NCI-H2227 (cell line): ENCODE measurements at regions not wholly inside any gene's neighbourhood (a gene's known extent, or its start where the extent isn't known, plus 50 kb on each side); places are given as distances from the start of the nearest gene placed in this dataset.
A peak's percentile ranks its signal among the peaks of the same experiment; 100 is the strongest.

Experiments
- DNase-seq: peaks from one replicate; lab custom pipeline; 2025; ENCODE audit not compliant: unreplicated experiment; lab: John Stamatoyannopoulos, UW

DNA sequence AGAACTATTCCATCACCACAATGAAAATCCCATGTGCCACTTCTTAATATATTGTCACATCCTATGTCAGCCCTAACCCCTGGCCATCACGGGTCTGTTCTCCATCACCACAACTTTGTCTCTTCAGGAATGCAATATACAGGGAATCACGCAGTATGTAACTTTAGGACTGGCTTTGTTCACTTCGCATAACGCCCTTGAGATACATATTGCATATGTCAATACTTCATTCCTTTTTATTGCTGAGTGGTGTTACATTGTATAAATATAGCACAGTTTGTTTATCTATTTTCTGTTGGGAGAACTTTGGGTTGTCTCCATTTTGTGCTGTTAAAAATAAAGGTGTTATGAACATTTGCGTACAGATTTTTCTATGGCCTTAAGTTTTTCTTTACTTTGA, 195.4 kb upstream of the ZMIZ1 start:
- DNase-seq: no peak

DNA sequence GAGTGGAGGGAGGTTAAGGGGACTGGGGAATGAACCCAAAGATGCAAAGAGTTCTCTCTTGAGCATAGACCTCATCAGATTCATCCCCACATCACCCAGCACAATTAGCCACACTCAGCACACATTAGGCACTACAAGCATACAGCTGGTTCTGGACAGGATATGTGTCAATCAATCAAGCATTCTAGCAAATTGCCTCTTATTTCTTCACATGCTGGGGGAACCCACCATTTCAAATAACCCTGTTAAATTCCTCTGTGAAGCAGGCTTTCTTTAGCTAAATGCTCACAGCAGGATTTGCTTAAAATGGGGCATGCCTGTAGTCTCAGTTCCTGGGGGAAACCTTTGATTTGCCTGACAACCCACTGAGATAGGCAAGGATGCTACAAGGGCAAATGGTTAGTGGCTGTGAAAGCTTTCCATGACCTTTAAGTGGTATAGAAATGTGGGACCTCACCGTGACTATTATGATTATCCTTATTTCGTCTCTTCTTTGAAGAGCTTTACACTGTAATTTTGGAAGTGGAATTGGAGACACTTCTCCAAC, 193.4 kb upstream of the ZMIZ1 start:
- peak; percentile 76 for DNase-seq

DNA sequence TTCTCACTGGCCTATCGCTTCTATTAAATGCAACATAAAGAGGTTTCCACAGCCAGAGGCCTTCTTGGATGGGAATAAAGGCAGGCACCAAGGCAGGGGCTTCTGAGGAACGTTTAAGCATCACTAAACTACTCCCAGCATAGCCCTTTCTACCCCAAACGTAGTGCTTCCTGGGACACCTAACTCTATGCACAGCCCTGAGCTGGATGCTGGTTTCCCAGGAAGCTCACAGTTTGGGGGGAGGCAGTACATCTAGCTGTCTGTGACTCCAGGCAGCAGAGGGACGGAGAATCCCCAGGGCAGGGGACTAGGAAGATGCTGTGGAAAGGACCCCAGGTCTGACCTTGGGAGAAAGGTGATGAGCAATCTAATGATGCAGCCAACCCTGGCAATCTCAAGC, 192.8 kb upstream of the ZMIZ1 start:
- DNase-seq: no peak

DNA sequence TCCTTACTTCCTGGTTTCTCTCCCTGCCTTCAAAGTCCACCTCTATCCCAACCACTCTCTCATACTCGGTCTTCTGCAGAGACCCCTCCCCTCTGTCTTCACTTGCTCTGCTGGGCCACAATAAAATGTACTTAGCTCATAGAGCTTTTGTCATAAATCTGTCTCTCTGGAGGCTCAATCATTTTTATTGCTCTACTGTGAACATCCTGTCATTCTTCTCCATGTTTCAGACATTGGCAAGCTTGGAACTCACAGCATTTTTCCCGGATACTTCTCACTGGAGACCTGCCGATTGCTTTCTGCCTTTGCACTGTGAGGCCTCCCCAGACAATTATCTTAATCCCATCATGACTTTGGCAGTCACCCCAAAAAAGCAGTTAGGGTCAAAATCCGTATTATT, 192.3 kb upstream of the ZMIZ1 start:
- DNase-seq: no peak

DNA sequence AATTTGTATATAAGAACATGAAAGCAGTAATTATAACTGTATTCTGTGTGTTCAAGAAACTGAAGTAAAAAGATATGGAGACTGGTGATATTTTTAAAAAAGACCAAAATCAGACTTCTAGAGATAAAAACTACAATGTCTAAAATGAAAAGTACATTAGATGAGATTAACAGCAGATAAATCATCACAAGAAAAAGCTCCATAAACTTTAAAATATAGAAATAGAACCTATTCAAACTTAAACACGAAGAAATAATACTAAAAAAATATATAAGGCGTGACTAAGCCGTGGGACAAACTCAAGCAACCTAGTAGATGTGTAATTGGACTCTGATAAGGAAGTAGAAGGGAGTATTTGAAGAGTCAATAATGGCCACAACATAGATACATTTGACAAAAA, 189.1 kb upstream of the ZMIZ1 start:
- no peak for DNase-seq

DNA sequence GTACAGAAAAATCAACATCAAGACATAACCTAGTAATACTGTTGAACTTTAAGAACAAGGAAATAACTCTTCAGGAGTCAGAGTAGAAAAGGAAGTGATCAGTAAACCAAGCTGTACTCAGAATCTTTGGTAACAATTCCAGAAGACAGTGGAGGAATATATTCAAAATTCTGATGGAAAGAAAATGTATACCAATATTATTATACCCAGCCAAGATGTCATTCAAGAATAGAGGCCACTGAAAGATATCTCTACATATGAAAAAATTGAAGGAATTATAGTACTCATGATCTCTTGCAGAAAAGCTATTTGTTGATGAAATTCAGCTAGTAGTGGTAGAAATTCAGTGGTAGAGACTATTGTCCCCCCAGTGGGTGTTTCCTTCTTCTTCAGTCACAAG, 182.6 kb upstream of the ZMIZ1 start:
- DNase-seq: no peak

DNA sequence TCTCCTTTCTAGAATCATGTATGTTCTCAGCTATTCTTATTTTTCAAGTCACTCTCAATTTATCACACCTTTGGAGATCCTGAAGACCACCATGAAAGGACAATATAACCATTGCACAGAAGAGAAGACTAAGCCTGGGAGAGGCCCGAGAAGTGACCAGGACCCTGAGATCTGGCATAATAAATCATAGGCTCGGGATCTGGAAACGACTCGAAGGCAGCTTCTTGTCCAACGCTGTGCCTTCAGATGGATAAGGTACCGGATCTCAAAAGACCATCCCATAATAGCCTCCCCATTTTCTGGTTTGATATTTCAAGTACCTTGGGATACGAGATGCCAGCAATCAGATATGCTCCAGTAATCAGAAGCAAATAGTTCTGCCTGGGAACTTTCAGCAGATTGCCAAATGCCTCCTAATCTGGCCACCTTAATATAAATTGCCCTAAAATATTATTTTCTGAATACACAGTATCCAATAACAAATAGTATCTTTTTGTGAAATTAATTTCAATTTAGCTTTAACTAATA, 179.2 kb upstream of the ZMIZ1 start:
- DNase-seq: no peak

DNA sequence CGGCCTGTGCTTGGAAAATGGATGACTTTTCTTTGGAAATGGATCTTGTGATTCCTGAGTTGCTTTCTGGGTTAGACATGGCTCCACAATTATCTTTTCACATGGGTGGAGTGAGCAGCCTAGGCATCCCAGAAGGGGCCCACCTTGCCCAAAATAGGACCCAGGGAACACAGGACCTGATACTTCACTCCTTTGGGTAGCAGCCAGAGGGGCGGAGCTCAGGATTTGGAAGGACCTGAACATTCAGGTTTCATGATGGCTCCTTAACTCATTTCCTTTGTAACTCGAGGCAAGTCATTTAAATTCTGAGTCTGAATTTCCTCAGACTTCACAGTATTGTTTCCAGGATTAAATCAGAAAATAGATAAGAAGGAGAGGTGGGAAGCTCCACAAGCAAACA, 178.3 kb upstream of the ZMIZ1 start:
- no peak for DNase-seq

DNA sequence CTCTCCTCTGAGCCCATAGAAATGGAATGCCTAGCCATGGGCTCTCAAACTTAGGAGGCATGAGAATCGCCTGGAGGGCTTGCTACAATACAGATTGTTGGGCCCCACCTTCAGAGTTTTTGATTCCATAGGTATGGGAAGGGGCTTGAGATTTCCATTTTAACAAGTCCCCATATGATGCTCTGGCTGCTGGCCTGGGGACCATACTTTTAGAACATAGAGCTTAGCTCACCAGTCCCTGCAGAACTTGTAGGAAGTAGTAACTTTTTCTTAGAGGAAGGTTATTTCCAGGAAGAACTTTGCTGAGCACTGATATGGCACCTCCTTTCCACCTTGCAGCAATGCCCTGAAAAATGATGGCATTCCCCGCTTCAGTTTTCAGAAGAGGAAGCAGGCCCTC, 177.0 kb upstream of the ZMIZ1 start:
- DNase-seq: no peak

DNA sequence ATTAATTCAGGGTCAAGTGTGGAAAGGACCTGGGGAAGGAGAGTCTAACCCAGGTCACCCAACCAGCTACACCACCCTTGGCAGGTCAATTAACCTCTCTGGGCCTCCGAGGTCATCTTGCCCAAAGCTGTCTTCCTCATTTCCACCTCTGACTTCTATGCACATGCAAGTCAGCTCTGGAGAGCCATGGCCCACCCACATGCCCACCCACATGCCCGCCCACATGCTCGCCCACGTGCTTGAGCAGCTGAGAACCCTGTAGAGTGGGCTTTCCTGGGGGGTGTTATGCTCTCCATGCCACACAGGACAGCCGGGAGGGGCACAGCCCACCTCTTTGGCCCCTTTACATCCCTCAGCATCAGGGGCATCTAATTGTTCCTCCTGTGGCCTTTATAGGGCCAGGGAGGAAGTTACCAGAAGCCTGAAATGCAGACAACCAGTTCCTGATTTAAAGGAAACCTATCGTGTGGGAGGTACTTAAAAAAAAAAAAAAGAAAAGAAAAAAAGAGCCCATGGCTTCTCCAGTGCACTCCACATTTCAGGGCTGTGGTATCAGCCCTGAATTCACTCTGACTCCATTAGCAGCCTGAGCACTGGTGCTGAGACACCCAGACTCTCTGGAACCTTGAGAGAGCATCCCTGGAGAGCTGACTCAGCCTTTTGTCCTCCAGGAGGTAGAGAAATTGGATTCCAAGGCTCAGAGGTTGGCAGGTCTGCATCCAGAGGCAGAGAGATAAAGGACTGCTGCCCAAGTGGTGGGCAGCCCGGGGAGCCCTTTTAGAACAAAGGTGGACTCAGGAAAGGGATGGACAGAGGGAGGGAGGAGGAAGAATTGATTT, 176.2 kb upstream of the ZMIZ1 start:
- no peak for DNase-seq

DNA sequence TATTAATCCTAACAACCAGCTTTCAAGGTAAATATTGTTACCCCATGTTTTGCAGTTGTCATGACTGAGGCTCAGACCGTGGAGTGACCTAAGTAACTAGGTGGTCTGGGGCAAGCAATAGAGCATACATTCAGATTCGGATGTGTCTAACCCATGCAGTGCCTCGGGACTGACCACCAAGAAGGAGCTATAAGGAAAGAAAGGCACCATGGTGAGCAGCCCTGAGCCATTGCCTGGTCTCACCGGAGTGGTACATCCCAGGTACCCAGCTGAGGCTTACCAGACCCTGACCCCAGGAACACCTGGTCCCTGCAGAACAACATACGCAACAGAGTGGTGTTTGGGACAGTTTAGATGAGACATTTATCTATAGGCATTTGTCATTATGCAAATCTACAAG, 175.5 kb upstream of the ZMIZ1 start:
- no peak for DNase-seq

DNA sequence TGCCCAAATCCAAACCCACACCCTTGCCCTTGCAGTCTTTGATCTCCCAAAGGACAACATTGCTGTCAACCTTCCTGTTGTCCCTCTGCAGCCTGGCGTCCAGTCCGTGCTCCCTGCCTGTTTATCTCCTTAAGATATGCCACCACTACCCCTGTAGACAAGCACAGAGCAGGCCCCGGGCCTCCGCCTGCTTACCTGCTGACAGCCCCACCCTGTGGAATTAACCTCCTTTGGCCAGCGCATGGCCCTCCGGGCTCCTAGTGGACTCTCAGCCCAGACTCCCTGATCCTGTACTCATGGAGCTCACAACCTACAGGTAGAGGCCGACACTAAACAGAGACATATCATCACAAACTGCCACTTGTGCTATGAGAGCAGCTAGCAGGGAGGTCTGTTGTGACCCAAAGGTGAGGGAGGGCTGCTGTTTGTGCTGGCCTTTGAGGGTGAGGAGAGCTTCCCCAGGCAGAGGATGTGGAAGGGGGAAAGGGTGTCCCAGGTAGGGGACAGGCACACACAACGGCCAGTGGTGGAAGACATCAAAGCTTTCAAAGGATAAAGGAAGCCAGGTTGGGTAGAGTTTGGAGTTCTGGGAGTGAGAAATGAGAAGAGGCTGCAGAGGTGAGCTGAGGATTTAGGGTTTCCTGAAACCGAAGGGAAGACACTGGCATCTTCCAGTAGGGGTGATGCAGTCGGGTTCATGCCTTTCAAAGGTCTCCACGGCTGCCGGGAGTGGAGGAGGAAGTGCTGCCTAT, 174.5 kb upstream of the ZMIZ1 start:
- DNase-seq: no peak

DNA sequence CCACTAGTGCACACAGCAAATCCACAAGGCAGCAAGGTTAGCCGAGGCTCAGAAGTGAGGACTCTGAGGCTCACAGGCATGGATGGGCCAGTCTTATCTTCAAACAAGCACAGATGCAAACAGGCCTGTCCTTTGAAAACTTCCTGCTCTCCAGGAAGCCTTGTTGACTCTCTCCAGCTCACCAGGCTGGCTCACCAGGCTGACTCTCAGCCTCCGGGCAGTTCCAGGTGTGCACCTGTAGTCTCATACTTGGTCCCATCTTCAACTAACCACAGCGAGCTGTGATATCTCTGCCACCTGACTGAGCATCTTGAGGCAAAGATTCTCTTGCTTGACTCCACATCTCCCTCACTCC, 173.9 kb upstream of the ZMIZ1 start:
- no peak for DNase-seq

DNA sequence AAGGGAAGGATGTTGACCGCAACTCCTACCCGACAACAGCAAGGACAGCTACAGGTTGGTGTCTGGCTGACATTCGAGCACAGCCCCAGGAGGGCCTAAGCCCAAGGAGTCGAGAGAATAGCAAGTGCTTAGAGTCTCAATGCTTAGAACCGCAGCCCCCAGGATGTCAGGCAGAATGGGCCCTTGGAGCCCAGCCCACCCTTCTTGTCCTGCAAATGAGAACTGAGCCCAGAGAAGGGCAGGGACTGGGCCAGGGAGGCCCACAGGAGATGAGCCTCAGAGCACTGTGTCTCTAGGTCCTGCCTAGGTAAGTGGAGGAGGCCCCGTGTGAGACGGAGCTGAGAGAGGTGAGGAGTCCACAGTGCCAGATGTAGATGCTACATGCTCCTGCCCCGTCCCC, 173.3 kb upstream of the ZMIZ1 start:
- DNase-seq: no peak

DNA sequence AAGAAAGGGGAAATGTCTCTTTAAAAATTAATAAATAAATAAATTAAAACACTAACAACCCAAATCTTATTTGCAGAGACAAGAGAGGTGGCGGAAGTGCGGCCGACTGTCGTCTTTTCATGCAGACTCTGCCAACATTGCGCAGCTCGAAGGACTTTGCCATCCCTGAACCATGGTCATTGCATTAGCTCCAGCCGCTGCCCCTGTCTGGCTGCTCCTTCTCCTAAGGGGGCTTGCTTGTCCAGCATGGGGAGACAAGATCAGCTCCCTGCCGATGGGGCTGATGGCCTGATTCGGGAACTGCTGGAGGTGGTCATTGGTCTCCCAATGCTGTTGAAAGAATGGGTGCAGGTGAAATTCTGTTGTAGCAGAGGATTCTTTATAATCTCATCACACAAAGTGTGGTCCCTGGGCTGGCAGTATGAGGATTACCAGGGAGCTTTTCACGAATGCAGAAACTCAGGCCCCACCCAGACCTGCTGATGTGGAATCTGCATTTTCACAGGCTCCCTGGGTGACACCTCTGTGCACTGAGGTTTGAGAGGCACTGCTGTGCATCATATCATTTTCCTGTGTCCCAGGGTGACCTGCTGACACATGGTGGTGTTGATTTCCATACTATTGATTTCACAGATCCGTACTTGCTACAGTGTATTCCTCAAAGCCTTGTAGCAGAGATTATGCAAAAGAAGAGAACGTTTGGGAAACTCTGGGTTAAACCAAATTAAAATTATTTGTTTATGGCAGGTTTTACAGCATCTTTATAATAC, 172.4 kb upstream of the ZMIZ1 start:
- no peak for DNase-seq

DNA sequence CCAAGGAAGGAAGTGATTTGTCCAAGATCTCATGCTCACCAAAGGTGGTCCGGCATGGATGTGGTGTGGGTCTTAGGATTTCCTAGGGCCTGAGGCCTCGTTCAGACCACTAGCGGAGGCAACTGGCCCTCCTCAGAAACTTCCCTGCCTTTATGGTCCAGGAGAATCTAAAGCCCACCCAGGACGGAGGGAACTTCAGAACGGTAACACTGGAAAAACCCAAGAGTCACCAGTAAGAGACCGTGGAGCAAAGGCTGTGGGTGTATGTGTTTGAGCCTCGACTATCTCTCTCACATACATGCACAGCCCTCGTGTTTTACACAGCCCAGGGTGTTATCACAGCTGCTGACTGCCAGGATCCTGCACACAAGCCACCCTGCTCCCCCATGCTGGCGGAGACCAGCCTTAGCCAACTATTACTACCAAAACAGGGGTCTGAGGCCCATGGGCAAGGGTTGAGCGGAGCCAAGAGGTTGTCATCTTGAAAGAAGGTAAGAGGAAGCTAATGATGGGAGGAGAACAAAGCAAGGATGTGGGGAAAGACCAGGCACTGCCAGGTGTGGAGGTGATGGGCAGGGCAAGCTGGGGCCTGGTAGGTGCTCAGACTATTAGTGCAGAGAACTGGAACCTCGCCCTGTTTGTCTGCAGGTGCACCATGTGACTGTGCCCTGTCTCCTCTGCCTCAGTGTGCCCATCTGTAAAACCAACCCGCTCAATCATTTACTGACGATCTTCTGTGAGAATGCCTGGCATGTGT, 170.2 kb upstream of the ZMIZ1 start:
- no peak for DNase-seq

DNA sequence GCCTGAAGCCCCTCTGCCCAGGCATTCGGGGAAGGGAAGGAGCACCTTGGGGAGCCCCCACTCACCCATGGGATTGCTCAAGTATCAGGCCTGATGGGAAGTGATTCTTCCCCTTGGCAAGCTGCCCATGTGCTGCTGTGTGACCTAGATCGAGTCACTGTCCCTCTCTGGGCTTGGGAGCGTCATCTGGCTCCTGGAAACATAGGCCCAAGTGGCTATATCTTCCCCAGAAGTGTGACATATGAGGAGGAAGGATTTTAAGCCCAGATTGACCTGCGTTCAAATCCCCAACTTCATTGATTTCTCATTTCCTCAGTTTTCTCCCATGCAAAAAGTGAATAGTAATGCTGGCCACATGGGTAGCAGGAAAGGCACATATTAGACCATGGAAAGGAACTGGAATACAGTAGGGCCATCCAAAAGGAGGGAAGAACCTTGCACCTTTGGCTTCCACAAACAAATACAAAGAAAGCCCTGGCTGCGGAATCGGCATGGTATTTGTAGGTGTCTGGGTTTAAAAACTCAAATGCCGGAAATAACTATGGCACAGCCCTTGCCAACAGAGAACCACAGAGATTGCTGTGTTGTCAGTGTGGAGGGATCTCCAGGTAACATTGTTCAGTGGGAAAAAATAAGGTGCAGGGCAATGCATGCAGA, 169.5 kb upstream of the ZMIZ1 start:
- DNase-seq: no peak

DNA sequence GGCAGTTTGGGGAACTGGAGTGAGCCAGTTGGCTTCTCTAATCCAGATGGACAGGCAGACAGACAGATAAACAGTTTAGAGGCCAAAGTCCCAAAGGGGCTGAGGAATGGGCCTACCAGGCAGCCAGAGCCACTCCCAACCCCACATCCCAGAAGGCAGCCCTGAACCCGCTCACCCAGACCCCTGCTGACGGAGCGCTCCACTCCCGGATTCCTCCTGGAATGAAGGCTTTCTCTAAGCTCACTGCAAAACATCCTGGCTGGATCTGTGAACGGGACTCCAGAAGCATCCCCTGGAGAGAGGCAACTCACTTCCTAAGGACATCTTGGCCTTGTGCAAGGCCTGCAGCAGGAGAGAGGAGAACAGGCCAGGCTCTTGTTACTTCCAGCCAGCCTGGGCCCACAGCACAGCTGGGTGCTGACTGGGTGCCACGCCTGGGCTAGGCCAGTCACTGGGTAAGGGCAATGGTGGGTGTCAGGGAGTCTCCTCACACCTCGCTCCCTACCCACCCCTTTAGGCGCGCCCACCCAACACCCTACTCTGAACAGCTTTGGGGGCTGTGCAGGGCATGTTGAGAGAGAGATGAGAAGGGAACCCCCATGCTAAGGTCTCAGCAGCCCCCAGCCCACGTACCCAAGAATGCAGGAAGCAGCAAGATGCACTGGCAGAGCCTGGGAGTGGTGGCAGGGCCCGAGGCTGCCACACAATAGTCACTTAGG, 168.6 kb upstream of the ZMIZ1 start:
- no peak for DNase-seq

DNA sequence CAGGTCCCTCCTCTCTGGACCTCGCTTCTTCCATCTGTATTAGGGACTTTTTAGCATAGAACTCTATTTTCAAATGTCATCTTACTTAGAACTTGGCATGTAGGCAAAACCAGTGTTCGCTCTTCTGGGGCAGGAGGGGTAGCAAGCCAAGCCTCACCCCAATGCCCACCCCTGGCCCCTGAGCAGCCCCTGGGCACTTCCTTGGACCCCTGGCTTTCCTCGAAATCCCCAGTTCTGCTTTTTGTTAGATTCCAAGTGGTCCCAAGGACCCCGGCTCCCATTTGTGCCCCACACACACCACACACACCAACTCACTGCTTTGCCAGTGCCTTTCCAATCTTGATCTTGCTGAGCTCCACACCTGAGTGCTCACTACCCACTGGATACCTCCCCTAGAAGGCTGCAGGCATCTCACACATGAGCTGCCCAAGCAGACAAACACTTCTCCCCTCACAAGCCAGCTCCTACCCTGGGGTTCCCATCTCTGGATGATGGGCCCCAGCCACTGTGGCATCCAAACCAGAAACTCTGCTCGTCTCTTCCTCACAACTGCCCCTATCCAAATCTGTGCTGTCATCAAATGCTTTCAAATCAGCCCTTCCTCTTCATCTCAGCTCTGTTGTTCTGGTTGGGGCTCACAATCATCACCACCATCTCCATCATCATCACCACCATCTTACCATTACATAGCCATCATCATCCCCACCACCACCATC, 167.9 kb upstream of the ZMIZ1 start:
- no peak for DNase-seq
